ENCODE measurements at regions not wholly inside any gene's neighbourhood (a gene's known extent, or its start where the extent isn't known, plus 50 kb on each side); places are given as distances from the start of the nearest gene placed in this dataset.

GRCh38 chr10:6721480-6721879 is 141.4 kb upstream of the PRKCQ start:
- TF ChIP-seq CTCF (IDR thresholded peaks at IDR 0.05) (no peak), E2F4 (CRISPR knock-in tag; IDR thresholded peaks at IDR 0.05; ENCODE audit: borderline replicate concordance, low read depth) (no peak), ATF3 (CRISPR knock-in tag; conservative IDR thresholded peaks at IDR 0.05) (no peak), NFE2L1 (CRISPR knock-in tag; IDR thresholded peaks at IDR 0.05) (no peak), GABPB1 (CRISPR knock-in tag; IDR thresholded peaks at IDR 0.05) (no peak), ATF1 (CRISPR knock-in tag; IDR thresholded peaks at IDR 0.05) (no peak), MXD4 (CRISPR knock-in tag; IDR thresholded peaks at IDR 0.05; ENCODE audit: borderline replicate concordance) (no peak), SP1 (CRISPR knock-in tag; conservative IDR thresholded peaks at IDR 0.05) (no peak), USF2 (CRISPR knock-in tag; IDR thresholded peaks at IDR 0.05) (no peak), SMAD4 (CRISPR knock-in tag; IDR thresholded peaks at IDR 0.05) (no peak)
